Activated B cell treated with CpG ODN at 0.5 μM for 24 hours (primary cell): ENCODE measurements at regions not wholly inside any gene's neighbourhood (a gene's known extent, or its start where the extent isn't known, plus 50 kb on each side); places are given as distances from the start of the nearest gene placed in this dataset.

Experiments used
- ATAC-seq: fragments of 200-7000 bp; cut with Tn5 transposase; one replicate; pipeline ENCODE4 v1.10.0; 2021; ENCODE audit warnings: low read depth, mild to moderate bottlenecking, moderate library complexity
- CTCF ChIA-PET: fragments of 350-600 bp; sonication (Branson Sonifier 250); formaldehyde crosslinking; loops from one replicate; lab custom pipeline; 2021; ENCODE audit warnings: antibody characterized with exemption; lab: Charles Lee
- POLR2A ChIA-PET: fragments of 350-600 bp; sonication (Branson Sonifier 250); formaldehyde crosslinking; loops from one replicate; lab custom pipeline; 2021; ENCODE audit warnings: antibody characterized with exemption; lab: Charles Lee
- DNase-seq: peaks from one replicate; pipeline ENCODE4 v3.0.0; 2022
- H3K27ac Mint-ChIP-seq: one replicate; pipeline ENCODE4 v1.8.0; 2020; ENCODE audit warnings: mixed read lengths
- H3K27me3 Mint-ChIP-seq: one replicate; pipeline ENCODE4 v1.8.0; 2021; ENCODE audit warnings: mixed read lengths
- H3K36me3 Mint-ChIP-seq: one replicate; pipeline ENCODE4 v1.8.0; 2021; ENCODE audit warnings: low read depth, mixed read lengths
- H3K4me1 Mint-ChIP-seq: one replicate; pipeline ENCODE4 v1.8.0; 2021; ENCODE audit warnings: mixed read lengths
- H3K4me3 Mint-ChIP-seq: one replicate; pipeline ENCODE4 v1.8.0; 2020; ENCODE audit warnings: mild to moderate bottlenecking, mixed read lengths
- H3K9me3 Mint-ChIP-seq: one replicate; pipeline ENCODE4 v1.8.0; 2020; ENCODE audit warnings: mixed read lengths
- intact Hi-C: fragments of 100-400 bp; cut with micrococcal nuclease; formaldehyde crosslinking; loops from one replicate; pipeline ENCODE4 v1.15.1; 2024
- TF ChIP-seq, protein P1 (sequence below): fragments of 200-600 bp; IDR thresholded peaks from one replicate; pipeline ENCODE4 v1.8.0; 2022; ENCODE audit warnings: antibody characterized with exemption, mild to moderate bottlenecking

DNA sequence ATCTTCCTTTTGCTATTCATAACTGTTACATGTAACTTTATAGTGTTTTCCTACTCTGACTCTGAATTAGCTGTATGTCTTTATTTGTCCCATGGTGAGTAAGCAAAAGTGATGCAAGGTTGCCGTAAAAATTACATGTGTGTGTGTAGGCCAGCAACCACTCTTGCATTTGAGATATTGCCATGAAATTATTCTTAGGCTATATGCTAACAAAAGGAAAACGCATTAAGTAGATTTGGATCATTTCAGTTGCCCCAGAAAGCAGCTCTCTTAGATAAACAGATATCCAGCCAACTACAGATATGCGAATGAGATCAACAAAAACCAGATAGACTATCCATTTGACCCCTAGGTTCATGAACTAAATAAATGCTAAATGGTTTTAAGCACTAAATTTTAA, 73.6 kb downstream of the CYLC2 start:
- Mint-ChIP-seq H3K4me1 (no peaks in the 10 kb centered on the region), H3K9me3 (no peaks in the 10 kb centered on the region), H3K4me3 (no peak overlapping the region), H3K27me3 (no peaks in the 10 kb centered on the region), H3K36me3 (no peaks in the 10 kb centered on the region), H3K27ac (no peak overlapping the region)
- intact Hi-C loops, result no loop called here
- ChIA-PET POLR2A (no interaction called here), CTCF (no interaction called here)
- TF ChIP-seq, protein P1, sequence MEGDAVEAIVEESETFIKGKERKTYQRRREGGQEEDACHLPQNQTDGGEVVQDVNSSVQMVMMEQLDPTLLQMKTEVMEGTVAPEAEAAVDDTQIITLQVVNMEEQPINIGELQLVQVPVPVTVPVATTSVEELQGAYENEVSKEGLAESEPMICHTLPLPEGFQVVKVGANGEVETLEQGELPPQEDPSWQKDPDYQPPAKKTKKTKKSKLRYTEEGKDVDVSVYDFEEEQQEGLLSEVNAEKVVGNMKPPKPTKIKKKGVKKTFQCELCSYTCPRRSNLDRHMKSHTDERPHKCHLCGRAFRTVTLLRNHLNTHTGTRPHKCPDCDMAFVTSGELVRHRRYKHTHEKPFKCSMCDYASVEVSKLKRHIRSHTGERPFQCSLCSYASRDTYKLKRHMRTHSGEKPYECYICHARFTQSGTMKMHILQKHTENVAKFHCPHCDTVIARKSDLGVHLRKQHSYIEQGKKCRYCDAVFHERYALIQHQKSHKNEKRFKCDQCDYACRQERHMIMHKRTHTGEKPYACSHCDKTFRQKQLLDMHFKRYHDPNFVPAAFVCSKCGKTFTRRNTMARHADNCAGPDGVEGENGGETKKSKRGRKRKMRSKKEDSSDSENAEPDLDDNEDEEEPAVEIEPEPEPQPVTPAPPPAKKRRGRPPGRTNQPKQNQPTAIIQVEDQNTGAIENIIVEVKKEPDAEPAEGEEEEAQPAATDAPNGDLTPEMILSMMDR, result no peak
- no peak for DNase-seq
- ATAC-seq, result no peak

DNA sequence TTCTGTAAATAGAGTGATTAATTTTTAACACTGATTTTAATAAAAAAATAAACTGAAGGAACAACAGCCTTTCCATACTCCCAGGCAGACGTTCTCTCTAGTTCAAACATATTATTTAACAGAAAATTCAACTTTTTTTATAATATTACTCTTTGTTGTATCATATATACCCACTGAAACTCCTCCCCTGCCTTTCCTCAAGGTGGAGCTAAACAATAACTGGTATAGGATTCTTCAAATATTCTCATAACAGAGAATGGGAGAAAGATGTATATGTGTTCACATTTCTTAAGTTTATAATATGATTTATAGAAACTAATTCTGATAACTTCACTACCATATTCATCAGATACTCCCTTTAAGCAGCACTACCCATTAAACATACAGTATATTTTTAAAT, 83.4 kb downstream of the CYLC2 start:
- Mint-ChIP-seq H3K27ac (no peak overlapping the region), H3K4me3 (no peak overlapping the region), H3K27me3 (no peaks in the 10 kb centered on the region), H3K36me3 (no peaks in the 10 kb centered on the region), H3K4me1 (no peaks in the 10 kb centered on the region), H3K9me3 (peaks cover 5% of the 10 kb centered on the region)
- TF ChIP-seq, protein P1, result no peak
- intact Hi-C loops, result no loop called here
- CTCF ChIA-PET, result no interaction called here
- ATAC-seq (no peak), DNase-seq (no peak)
- POLR2A ChIA-PET, result no interaction called here

DNA sequence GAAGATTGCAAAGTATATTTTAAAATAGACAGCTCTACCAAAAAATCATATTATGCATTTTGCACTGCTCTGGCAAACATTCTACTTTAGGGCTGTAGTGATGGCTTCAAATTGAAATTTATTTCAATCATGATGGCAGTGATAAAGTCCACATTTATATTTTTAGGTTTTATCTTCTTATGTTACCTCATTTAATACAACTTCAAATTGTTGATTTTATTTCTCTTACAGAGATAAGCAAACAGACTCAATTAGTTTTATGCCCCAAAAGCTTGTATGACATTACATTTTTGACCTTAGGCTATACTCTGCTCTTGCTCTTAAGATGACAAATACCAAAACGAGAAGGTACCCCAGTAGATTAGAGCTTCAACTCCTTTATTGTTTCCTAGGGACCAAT, 87.4 kb downstream of the CYLC2 start:
- Mint-ChIP-seq H3K9me3 (peaks cover 2% of the 10 kb centered on the region), H3K27me3 (no peaks in the 10 kb centered on the region), H3K4me1 (no peaks in the 10 kb centered on the region), H3K27ac (no peak overlapping the region), H3K36me3 (no peaks in the 10 kb centered on the region), H3K4me3 (no peak overlapping the region)
- DNase-seq, result no peak
- intact Hi-C loops, result no loop called here
- ChIA-PET POLR2A (no interaction called here), CTCF (no interaction called here)
- no peak for ATAC-seq
- TF ChIP-seq, protein P1, result no peak

DNA sequence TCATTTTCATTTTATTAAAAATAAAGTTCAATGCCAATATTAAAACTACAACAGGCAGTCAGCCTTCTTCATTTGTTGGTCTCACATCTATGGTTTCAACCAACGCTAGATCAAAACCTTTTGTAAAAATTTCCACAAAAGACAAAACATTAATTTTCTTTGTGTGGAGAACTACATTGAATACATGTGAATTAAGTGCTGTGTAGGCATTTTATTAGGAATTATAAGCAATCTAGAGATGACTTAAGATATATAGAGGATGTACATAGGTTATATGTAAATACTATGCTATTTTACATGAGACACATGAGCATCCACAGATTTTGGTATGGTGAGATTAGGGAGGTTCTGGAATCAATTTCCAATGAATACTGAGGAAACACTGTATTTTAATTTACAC, 94.2 kb downstream of the CYLC2 start:
- no peaks in the 10 kb centered on the region for H3K9me3 Mint-ChIP-seq
- H3K4me3 Mint-ChIP-seq, result no peak overlapping the region
- ATAC-seq, result no peak

DNA sequence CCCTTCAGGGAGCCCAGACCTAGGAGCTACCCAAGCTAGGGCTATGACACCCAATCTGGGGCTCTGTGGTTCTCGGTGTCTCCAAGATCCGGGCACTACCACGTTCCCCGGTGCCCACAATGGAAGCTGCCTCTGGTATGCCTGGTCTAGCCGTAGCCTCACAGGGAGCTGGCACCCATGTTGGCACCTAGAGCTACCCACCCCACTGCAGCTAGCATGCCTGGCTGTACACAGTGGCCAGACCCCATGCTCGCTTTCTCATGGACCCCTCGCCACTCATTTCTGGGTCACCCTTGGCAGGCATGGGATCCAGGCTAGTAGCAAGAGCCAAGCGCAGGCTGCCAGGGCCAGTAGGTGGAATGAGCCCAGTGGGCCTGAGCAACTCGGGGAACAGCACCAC, 109.0 kb downstream of the CYLC2 start:
- Mint-ChIP-seq H3K9me3 (peaks cover 12% of the 10 kb centered on the region), H3K4me1 (no peaks in the 10 kb centered on the region), H3K4me3 (no peak overlapping the region), H3K27ac (no peak overlapping the region), H3K27me3 (no peaks in the 10 kb centered on the region), H3K36me3 (no peaks in the 10 kb centered on the region)
- ATAC-seq, result no peak
- intact Hi-C loops, result no loop called here
- TF ChIP-seq, protein P1, result no peak
- CTCF ChIA-PET, result no interaction called here
- DNase-seq, result no peak
- POLR2A ChIA-PET, result no interaction called here

More for the DNA sequence above, 94.2 kb downstream of the CYLC2 start:
- no peaks in the 10 kb centered on the region for H3K4me1 Mint-ChIP-seq
- no peak for DNase-seq
- intact Hi-C loops, result no loop called here
- no peaks in the 10 kb centered on the region for H3K36me3 Mint-ChIP-seq
- no peak overlapping the region for H3K27ac Mint-ChIP-seq
- ChIA-PET POLR2A (no interaction called here), CTCF (no interaction called here)
- H3K27me3 Mint-ChIP-seq, result no peaks in the 10 kb centered on the region
- TF ChIP-seq, protein P1, result no peak
